Suppressor macrophage (primary cell): ENCODE measurements at regions not wholly inside any gene's neighbourhood (a gene's known extent, or its start where the extent isn't known, plus 50 kb on each side); places are given as distances from the start of the nearest gene placed in this dataset.

Source experiments
- DNase-seq, 4 experiments: peaks; one replicate each; pipeline ENCODE4 v3.0.0-alpha.2; 2020 to 2022

DNA sequence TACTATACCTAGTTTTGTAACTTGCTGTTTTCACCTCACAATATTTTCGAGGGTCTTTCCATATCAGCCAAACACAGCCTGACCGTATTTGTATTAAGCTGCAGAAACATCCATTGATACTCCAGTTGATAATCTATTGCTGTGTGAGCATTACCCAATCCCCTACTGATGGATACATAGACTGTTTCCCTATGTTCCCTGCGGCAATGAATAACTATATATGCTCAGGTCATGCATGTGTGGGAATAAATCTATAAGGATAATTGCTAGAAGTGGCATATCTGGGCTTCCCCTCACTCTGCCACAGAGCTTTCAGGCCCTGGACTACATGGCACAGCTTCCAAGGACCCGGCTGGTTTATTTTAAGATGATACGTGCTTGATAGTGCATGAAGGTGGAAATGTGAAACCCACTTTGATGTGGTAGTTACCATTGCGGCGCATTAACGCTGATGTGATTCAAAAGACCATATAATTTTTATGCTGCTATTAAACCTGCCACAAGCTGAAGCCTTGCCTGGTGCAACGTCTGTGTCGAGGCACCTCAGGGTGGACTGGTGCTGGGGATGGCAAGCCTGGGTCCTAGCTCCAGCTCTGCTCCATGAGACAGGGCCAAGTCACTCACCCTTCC is 81.4 kb upstream of the KCNK12 start:
- no peak for DNase-seq

- DNase-seq, result no peak
Measured at GRCh38 chr2:47651296-47651695, 80.5 kb upstream of the KCNK12 start.

- DNase-seq, result no peak
Measured at GRCh38 chr2:47650001-47650535, 79.3 kb upstream of the KCNK12 start.

GRCh38 chr2:47645246-47645645 is 74.5 kb upstream of the KCNK12 start:
- DNase-seq, result no peak

DNA sequence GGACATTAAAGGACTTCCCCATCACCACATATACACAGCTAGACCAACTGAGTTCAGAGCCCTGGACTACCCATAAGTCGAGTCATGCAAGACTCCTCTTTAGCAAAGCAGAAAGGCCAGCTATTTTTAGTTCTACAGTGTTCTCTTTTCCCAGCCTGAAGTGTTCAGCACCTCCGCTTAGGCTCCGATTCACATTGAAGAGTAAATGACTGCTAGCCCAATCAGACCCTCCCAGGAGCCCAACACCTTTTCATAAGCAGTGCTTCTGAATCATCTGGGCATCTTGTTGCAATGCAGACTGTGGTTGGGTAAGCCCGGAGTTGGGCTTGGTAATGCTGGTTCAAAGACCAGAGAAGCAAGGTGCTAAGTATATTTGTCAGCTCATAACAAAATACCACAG is 73.6 kb upstream of the KCNK12 start:
- no peak for DNase-seq

GRCh38 chr2:47641366-47641765 is 70.6 kb upstream of the KCNK12 start:
- no peak for DNase-seq

GRCh38 chr2:47640356-47640755 is 69.6 kb upstream of the KCNK12 start:
- no peak for DNase-seq

GRCh38 chr2:47639467-47639866 is 68.7 kb upstream of the KCNK12 start:
- DNase-seq, result no peak

DNA sequence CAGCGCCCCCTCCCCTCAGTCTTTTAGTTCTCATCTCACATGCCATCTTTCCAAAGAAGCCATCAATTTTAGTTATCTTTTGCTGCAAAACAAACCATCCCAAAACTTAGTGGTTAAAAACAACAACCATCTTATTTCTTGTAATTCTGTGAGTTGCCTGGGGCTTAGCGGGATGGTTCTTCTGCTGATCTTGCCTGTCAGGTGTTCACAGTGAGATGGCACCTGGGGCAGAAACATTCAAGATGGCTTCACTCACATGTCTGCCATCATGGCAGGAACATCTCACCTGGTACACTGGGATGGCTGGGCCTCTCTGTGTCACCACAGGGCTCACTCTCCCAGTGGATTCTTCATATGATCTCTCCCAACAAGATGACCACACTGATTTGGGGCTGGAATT is 67.6 kb upstream of the KCNK12 start:
- DNase-seq, result no peak

DNA sequence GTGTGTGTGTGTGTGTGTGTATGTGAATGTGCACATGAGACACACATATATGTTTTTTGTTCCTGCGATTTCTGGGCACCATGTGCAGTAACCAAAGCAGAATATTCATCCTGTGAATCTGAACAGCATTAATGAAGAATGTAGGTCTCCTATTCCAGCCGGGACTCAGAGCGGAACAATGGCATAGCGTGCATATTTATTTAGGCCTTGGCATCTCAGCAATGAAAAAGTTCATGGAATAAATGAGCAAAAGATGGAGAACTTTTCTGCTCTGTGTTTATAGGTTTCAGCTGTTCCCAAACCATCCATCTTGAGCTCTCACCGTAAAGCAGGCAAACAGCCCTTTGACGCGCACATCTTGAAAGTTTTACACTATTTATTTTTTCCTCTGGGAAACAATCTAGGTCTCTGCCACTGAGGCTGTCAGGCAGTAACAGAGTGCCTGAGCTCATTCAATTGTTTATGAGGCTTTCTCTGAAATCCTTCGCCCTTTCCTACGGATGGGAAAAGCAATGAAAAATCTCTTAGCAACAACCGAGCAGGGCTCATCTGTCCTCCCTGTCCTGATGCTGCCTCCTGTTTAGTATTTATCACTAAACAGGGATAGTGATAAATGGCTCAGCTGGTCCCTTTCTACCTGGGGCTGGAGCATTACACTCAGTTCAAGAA is 65.9 kb upstream of the KCNK12 start:
- no peak for DNase-seq

DNA sequence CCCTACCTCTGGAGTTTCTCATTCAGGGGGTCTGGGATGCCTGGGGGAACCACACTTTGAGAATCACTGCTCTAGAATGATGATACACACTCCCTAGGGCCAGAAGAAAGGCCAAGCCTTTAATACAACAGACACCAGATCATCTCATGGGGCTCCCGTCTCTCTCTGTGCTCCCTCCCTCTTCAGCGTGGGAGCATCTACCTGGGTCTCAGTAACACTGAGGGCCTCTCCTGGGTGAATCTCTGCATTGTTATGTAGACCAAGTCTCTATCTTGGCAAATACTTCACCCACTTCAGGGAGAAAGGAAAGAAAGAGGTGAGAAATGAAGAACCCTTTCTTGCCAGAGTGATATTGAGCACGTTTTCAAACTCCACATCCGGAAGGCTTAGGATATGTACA is 65.4 kb upstream of the KCNK12 start:
- DNase-seq, result no peak

GRCh38 chr2:47632754-47633153 is 62.0 kb upstream of the KCNK12 start:
- DNase-seq, result no peak

DNA sequence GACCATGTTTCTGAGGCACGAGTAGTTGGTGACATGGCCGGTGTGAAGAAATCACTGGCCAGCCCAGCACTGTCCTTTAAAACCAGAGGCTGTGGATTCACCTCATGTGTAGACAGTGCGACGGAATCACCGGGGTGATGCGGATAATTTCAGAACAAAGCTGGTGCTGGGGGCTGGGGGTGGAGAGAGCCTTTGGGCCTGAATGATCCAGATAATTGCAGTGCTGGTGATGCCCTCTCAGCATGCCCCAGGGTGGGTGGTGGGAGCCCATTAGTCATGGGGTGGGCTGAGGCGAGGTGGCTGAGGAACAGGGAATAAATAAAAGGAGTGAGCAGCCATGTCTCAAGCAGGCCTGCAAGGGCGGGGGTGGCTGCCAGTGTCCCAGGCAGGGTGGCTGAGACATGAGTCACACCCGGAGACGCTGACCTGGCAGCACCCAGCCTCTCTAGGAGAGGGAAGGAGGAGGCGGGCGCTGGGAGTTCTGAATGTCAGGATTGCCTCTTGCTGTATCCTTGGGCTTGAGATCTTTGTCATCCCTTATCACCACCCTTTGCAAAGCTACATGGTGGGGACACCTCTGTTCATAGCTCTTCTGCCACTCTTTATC is 61.1 kb upstream of the KCNK12 start:
- peak; percentile 39 to 75 (median 63) for DNase-seq

DNA sequence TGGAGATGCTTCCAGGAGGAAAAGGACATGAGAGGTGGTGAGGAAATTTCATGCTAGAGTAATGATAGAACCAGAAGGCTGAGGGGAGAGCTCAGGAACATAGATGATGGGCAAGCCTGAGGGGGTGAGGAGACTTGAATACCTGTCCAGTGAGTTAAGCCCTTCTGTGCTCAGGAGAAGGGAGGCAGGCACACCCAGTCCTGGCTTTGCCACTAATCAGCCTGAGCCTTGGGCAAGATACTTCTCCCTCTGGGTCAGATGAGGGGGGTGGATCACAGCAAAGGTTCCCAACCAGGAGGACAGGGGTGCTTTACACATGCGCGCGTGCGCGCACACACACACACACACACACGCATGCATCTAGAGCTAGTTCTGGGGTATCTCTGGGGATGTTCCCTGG is 60.5 kb upstream of the KCNK12 start:
- DNase-seq, result no peak

GRCh38 chr2:47629501-47630460 is 59.0 kb upstream of the KCNK12 start:
- DNase-seq, result no peak

- no peak for DNase-seq
Measured at GRCh38 chr2:47628904-47629303, 58.1 kb upstream of the KCNK12 start.

DNA sequence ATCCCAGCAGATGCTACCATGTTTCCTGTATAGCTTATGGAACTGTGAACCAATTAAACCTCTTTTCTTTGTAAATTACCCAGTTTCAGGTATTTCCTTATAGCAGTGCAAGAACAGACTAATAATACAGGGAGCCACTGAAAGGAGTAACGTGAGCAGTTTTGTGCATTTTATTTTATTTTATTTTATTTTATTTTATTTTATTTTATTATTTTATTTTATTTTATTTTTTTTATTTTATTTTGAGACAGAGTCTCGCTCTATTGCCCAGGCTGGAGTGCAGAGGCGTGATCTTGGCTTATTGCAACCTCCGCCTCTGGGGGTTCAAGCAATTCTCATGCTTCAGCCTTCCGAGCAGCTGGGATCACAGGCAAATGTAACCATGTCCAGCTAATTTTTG is 55.9 kb upstream of the KCNK12 start:
- no peak for DNase-seq

- DNase-seq, result peak in 2 of 4 experiments; percentile 19 to 34
Measured at GRCh38 chr2:47623140-47623539, 52.4 kb upstream of the KCNK12 start.

- DNase-seq, result no peak
Measured at GRCh38 chr2:47620770-47621437, 50.1 kb upstream of the KCNK12 start.
